K562 (cell line): ENCODE measurements at regions not wholly inside any gene's neighbourhood (a gene's known extent, or its start where the extent isn't known, plus 50 kb on each side); places are given as distances from the start of the nearest gene placed in this dataset.

Source experiments
- ATF4 ChIP-seq: fragments of 450-650 bp; formaldehyde crosslinking; IDR thresholded peaks from 2 replicates; pipeline ENCODE4 v1.4.0; 2022; ENCODE audit warnings: mild to moderate bottlenecking, moderate library complexity
- CHCHD3 ChIP-seq: fragments of 250-450 bp; sonication (Bioruptor Pico); IDR thresholded peaks from 2 replicates; pipeline ENCODE4 v2.1.2; 2022; ENCODE audit warnings: mild to moderate bottlenecking
- CTBP1 ChIP-seq: fragments of 450-650 bp; IDR thresholded peaks from 2 replicates; pipeline ENCODE4 v1.6.1; 2016; ENCODE audit warnings: borderline replicate concordance
- KDM2B ChIP-seq: fragments of 250-450 bp; sonication (Bioruptor Pico); IDR thresholded peaks from 2 replicates; pipeline ENCODE4 v1.8.0; 2021; ENCODE audit warnings: mild to moderate bottlenecking, moderate library complexity
- PHF8 ChIP-seq: fragments of 200-600 bp; sonication (generic); IDR thresholded peaks from 2 replicates; pipeline ENCODE4 v1.6.1; 2012; ENCODE audit warnings: mixed run types, mild to moderate bottlenecking, inconsistent platforms, low read length, moderate library complexity, borderline replicate concordance
- PKNOX1 ChIP-seq: fragments of 450-650 bp; IDR thresholded peaks from 2 replicates; pipeline ENCODE4 v1.6.1; 2016
- ZNF175 ChIP-seq: fragments of 200-800 bp; sonication (Bioruptor generic); IDR thresholded peaks from 2 replicates; pipeline ENCODE4 v1.6.1; 2016; ENCODE audit warnings: low read depth, mild to moderate bottlenecking, missing genetic modification characterization, missing compliant biosample characterization
- ZNF282 ChIP-seq: sonication (generic); formaldehyde crosslinking; IDR thresholded peaks from 2 replicates; pipeline ENCODE4 v1.8.1; 2023; ENCODE audit warnings: missing genetic modification reagents
- ZNF311 ChIP-seq: fragments of 250-450 bp; sonication (Bioruptor Pico); IDR thresholded peaks from 2 replicates; pipeline ENCODE4 v1.4.0; 2020; ENCODE audit warnings: mild to moderate bottlenecking, moderate library complexity
- ZNF395 ChIP-seq: fragments of 200-800 bp; sonication (Bioruptor generic); IDR thresholded peaks from 2 replicates; pipeline ENCODE4 v1.6.1; 2017; ENCODE audit warnings: missing genetic modification characterization, missing compliant biosample characterization

GRCh38 chr7:106476751-106477150 is 184.2 kb downstream of the CCDC71L start (continued):
- 0 out of 2 replicates have a peak, but pooled peaks have one; percentile 15 for TF ChIP-seq ZNF395 (CRISPR knock-in tag)
- no peak for TF ChIP-seq CHCHD3
- no peak for TF ChIP-seq PHF8
- TF ChIP-seq KDM2B (CRISPR knock-in tag) = no peak
- no peak for TF ChIP-seq ATF4 (CRISPR knock-in tag)
- TF ChIP-seq ZNF311 = no peak
- TF ChIP-seq CTBP1 = no peak
- TF ChIP-seq PKNOX1 = no peak
- 0 out of 2 replicates have a peak, but pooled peaks have one; percentile 30 for TF ChIP-seq ZNF175
- TF ChIP-seq ZNF282 (CRISPR knock-in tag) = no peak
- TF ChIP-seq, all 486 proteins: peak for 3
